BE2C (cell line): ENCODE measurements at regions not wholly inside any gene's neighbourhood (a gene's known extent, or its start where the extent isn't known, plus 50 kb on each side); places are given as distances from the start of the nearest gene placed in this dataset.
"Not testable (repeated sequence)": the region's sequence is repeated elsewhere in the genome, so short reads cannot be mapped to it uniquely, and the experiment has no call there.

Experiments used
- DNase-seq: peaks from one replicate; pipeline ENCODE4 v3.0.0-alpha.2; 2020
- H3K27me3 ChIP-seq: fragments of 250-450 bp; sonication (Bioruptor Pico); 2 replicates; pipeline ENCODE4 v1.5.1; 2020; ENCODE audit warnings: mild to moderate bottlenecking
- H3K36me3 ChIP-seq: fragments of 250-450 bp; sonication (Bioruptor Pico); 2 replicates; pipeline ENCODE4 v1.5.1; 2020; ENCODE audit warnings: mild to moderate bottlenecking
- H3K4me1 ChIP-seq: fragments of 250-450 bp; sonication (Bioruptor Pico); 2 replicates; pipeline ENCODE4 v1.5.1; 2020
- H3K4me3 ChIP-seq: 2 replicates; pipeline ENCODE4 v1.5.1; 2011; ENCODE audit warnings: low read depth, low read length
- H3K9me3 ChIP-seq: fragments of 250-450 bp; sonication (Bioruptor Pico); 2 replicates; pipeline ENCODE4 v1.5.1; 2020
- TF ChIP-seq, protein P1 (sequence below): IDR thresholded peaks from 2 replicates; pipeline ENCODE4 v1.5.1; 2012; ENCODE audit warnings: mild to moderate bottlenecking, low read depth, low read length

GRCh38 chr5:85952680-85953079 is 665.1 kb upstream of the COX7C start:
- no peaks in the 10 kb centered on the region for H3K27me3 ChIP-seq
- no peak for DNase-seq
- no peaks in the 10 kb centered on the region for H3K9me3 ChIP-seq
- H3K36me3 ChIP-seq: no peaks in the 10 kb centered on the region
- H3K4me3 ChIP-seq: no peak overlapping the region
- H3K4me1 ChIP-seq: no peaks in the 10 kb centered on the region
- TF ChIP-seq, protein P1, sequence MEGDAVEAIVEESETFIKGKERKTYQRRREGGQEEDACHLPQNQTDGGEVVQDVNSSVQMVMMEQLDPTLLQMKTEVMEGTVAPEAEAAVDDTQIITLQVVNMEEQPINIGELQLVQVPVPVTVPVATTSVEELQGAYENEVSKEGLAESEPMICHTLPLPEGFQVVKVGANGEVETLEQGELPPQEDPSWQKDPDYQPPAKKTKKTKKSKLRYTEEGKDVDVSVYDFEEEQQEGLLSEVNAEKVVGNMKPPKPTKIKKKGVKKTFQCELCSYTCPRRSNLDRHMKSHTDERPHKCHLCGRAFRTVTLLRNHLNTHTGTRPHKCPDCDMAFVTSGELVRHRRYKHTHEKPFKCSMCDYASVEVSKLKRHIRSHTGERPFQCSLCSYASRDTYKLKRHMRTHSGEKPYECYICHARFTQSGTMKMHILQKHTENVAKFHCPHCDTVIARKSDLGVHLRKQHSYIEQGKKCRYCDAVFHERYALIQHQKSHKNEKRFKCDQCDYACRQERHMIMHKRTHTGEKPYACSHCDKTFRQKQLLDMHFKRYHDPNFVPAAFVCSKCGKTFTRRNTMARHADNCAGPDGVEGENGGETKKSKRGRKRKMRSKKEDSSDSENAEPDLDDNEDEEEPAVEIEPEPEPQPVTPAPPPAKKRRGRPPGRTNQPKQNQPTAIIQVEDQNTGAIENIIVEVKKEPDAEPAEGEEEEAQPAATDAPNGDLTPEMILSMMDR: no peak

DNA sequence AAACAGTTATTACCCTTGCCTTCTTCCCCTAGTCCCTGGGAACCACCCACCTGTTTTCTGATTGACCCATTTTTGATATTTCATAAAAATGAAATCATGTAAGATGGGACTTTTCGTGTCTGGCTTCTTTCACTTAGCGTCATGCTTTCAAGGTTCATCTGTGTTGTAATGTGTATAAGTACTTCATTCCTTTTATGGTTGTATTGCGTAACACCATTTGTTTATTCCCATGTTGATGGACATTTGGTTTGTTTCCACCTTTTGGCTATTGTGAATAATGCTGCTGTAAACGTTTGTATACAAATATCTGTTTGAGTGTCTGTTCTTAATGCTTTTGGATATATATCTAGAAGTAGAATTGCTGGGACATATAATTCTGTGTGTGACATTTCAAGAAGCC is 650.1 kb upstream of the COX7C start:
- no peak for DNase-seq
- Histone ChIP-seq H3K36me3 (no peaks in the 10 kb centered on the region), H3K4me3 (no peak overlapping the region), H3K4me1 (no peaks in the 10 kb centered on the region), H3K9me3 (no peaks in the 10 kb centered on the region), H3K27me3 (peaks cover 3% of the 10 kb centered on the region)
- TF ChIP-seq, protein P1: no peak

- no peak overlapping the region for H3K4me3 ChIP-seq
- H3K27me3 ChIP-seq: peaks cover 3% of the 10 kb centered on the region; the same call in 1 of the 2 replicates
- no peak for DNase-seq
- no peaks in the 10 kb centered on the region for H3K4me1 ChIP-seq
- no peaks in the 10 kb centered on the region for H3K36me3 ChIP-seq
- no peaks in the 10 kb centered on the region for H3K9me3 ChIP-seq
- TF ChIP-seq, protein P1: no peak
These were observed 645.2 kb upstream of the COX7C start for GRCh38 chr5:85972539-85972938.

DNA sequence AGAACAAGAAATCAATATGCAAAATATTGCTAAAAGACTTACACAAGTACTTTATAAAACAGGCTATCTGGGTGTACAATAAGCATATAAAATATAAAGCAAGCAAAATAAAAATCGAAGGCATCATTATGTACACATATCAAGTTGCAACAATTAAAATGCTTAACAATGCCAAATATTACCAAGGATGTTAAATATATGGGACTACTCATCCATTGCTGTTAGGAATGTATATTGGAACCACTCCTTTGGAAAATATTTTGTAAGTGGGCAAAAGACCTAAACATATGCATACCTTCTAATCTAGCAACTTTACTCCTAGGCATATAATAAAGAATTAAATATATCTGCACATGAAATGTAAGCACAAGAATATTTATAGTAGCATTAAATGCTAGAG is 632.6 kb upstream of the COX7C start:
- Histone ChIP-seq H3K9me3 (no peaks in the 10 kb centered on the region; the same call in 1 of the 2 replicates), H3K36me3 (no peaks in the 10 kb centered on the region), H3K4me3 (no peak overlapping the region), H3K4me1 (no peaks in the 10 kb centered on the region), H3K27me3 (no peaks in the 10 kb centered on the region; the same call in 1 of the 2 replicates)
- TF ChIP-seq, protein P1: no peak
- DNase-seq: no peak

- H3K9me3 ChIP-seq: peaks cover 4% of the 10 kb centered on the region
These were observed 626.7 kb upstream of the COX7C start for GRCh38 chr5:85990998-85991397.

DNA sequence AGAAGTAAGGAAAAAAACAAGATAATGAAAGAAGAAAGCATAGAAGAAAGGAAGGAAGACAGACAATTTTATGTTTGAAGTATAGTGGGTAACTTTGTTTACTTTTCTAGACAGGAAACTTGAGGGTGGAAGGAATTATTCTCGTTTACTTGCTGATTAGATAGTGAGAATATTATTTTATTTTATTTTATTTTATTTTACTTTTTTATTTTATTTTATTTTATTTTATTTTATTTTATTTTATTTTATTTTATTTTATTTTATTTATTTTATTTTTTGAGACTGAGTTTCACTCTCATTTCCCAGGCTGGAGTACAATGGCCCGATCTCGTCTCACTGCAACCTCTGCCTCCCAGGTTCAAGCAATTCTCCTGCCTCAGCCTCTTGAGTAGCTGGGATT is 623.1 kb upstream of the COX7C start:
- not testable (repeated sequence) for H3K4me3 ChIP-seq, H3K27me3 ChIP-seq

More at GRCh38 chr5:85990998-85991397, 626.7 kb upstream of the COX7C start:
- DNase-seq: no peak
- Histone ChIP-seq H3K4me1 (no peaks in the 10 kb centered on the region), H3K4me3 (no peak overlapping the region), H3K27me3 (no peaks in the 10 kb centered on the region; the same call in 1 of the 2 replicates), H3K36me3 (no peaks in the 10 kb centered on the region)
- TF ChIP-seq, protein P1: no peak

DNA sequence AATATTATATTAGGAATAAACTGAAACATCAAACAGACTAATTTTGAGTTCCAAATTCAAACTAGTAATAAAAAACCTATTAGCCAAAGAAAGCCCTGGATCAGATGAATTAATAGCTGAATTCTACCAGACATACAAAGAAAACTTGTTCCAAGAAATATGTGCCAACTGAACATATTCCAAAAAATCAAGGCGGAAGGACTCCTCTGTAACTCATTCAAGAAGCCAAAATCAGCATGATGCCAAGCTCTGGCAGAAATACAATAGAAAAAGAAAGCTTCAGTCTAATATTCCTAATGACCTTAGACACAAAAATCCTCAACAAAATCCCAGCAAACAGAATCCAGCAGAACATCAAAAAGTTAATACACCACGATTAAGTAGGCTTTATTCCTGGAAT is 619.1 kb upstream of the COX7C start:
- no peaks in the 10 kb centered on the region for H3K27me3 ChIP-seq
- no peaks in the 10 kb centered on the region for H3K4me1 ChIP-seq
- H3K4me3 ChIP-seq: no peak overlapping the region
- H3K9me3 ChIP-seq: no peaks in the 10 kb centered on the region
- no peaks in the 10 kb centered on the region for H3K36me3 ChIP-seq
- DNase-seq: no peak
- TF ChIP-seq, protein P1: no peak

More for the DNA sequence above, 623.1 kb upstream of the COX7C start:
- H3K4me1 ChIP-seq, H3K9me3 ChIP-seq, H3K36me3 ChIP-seq, DNase-seq: not testable (repeated sequence)
